H1 (cell line): ENCODE measurements at regions not wholly inside any gene's neighbourhood (a gene's known extent, or its start where the extent isn't known, plus 50 kb on each side); places are given as distances from the start of the nearest gene placed in this dataset.

ENCODE experiments used
- CTCF ChIA-PET: fragments of 300-600 bp; sonication (Branson Sonifier 250); formaldehyde crosslinking; loops from one replicate; lab custom pipeline; 2021; ENCODE audit not compliant: partially characterized antibody; lab: Charles Lee
- POLR2A ChIA-PET: fragments of 300-600 bp; sonication (Branson Sonifier 250); formaldehyde crosslinking; loops from one replicate; lab custom pipeline; 2021; ENCODE audit warnings: inconsistent platforms; ENCODE audit not compliant: partially characterized antibody; lab: Charles Lee
- DNase-seq, 2 experiments: peaks; one replicate each; pipeline versions ENCODE4 v3.0.0 to v3.0.0-alpha.2; 2010 to 2022; ENCODE audit warnings: low spot score in 2 of 2, low read depth in 1 of 2, mixed read lengths in 1 of 2
- FAIRE-seq: peaks from 2 replicates; lab custom pipeline; 2011; peaks lifted over from hg19 to GRCh38; lab: Jason Lieb, UNC
- H2AFZ ChIP-seq: 2 replicates; pipeline ENCODE4 v1.8.1; 2012; ENCODE audit warnings: low read length, inconsistent platforms
- H2AK5ac ChIP-seq: 2 replicates; pipeline ENCODE4 v1.6.1; 2013; ENCODE audit warnings: low read depth, low read length
- H2BK120ac ChIP-seq: replicated peaks from 2 replicates; pipeline ENCODE3; 2013; ENCODE audit warnings: low read depth, low read length, inconsistent platforms
- H2BK12ac ChIP-seq: 2 replicates; pipeline ENCODE4 v1.6.1; 2013; ENCODE audit warnings: low read depth, low read length
- H2BK15ac ChIP-seq: 2 replicates; pipeline ENCODE4 v1.6.1; 2013; ENCODE audit warnings: low read length
- H2BK20ac ChIP-seq: 2 replicates; pipeline ENCODE4 v1.6.1; 2013; ENCODE audit warnings: low read length
- H2BK5ac ChIP-seq: 2 replicates; pipeline ENCODE4 v1.6.1; 2013; ENCODE audit warnings: low read depth, low read length
- H3K14ac ChIP-seq: 2 replicates; pipeline ENCODE4 v1.6.1; 2013; ENCODE audit warnings: inconsistent platforms; ENCODE audit not compliant: insufficient read length
- H3K18ac ChIP-seq: 2 replicates; pipeline ENCODE4 v1.6.1; 2013; ENCODE audit warnings: low read length; ENCODE audit errors: extremely low read depth
- H3K23ac ChIP-seq: 2 replicates; pipeline ENCODE4 v1.6.1; 2013; ENCODE audit warnings: inconsistent platforms; ENCODE audit not compliant: insufficient read length
- H3K23me2 ChIP-seq: 2 replicates; pipeline ENCODE4 v1.6.1; 2013; ENCODE audit warnings: low read depth, low read length
- H3K27ac ChIP-seq: 2 replicates; pipeline ENCODE4 v1.6.1; 2011; ENCODE audit warnings: low read depth, low read length, inconsistent platforms
- H3K27me3 ChIP-seq, 4 experiments: replicated peaks in 1 of 4; 1 replicate in 1 of 4; 2 replicates in 3 of 4; pipeline versions ENCODE4 v1.6.1 to v1.8.1; 2011 to 2013; ENCODE audit warnings: low read length in 3 of 4, mild to moderate bottlenecking in 3 of 4, inconsistent platforms in 2 of 4, mixed read lengths in 2 of 4, moderate library complexity in 1 of 4; ENCODE audit not compliant: control insufficient read depth in 3 of 4, insufficient read depth in 3 of 4; ENCODE audit errors: extremely low read depth in 1 of 4
- H3K36me3 ChIP-seq, 4 experiments: 2 replicates each; pipeline versions ENCODE4 v1.6.1 to v1.8.1; 2011 to 2013; ENCODE audit warnings: mild to moderate bottlenecking in 4 of 4, low read length in 3 of 4, moderate library complexity in 2 of 4, control low read depth in 1 of 4, inconsistent platforms in 1 of 4; ENCODE audit not compliant: insufficient read depth in 4 of 4, control insufficient read depth in 2 of 4
- H3K4ac ChIP-seq: replicated peaks from 2 replicates; pipeline ENCODE3; 2013; ENCODE audit warnings: low read length, low read depth, mixed read lengths, inconsistent platforms; ENCODE audit not compliant: insufficient read length
- H3K4me1 ChIP-seq, 4 experiments: replicated peaks in 1 of 4; 1 replicate in 1 of 4; 2 replicates in 3 of 4; pipeline versions ENCODE4 v1.6.1 to v1.8.1; 2011 to 2013; ENCODE audit warnings: low read length in 3 of 4, inconsistent platforms in 2 of 4, mixed read lengths in 1 of 4; ENCODE audit not compliant: insufficient read depth in 4 of 4, control insufficient read depth in 3 of 4
- H3K4me2 ChIP-seq, 2 experiments: 2 replicates each; pipeline versions ENCODE4 v1.6.1 to v1.8.1; 2011 to 2013; ENCODE audit warnings: low read depth in 2 of 2, low read length in 2 of 2, control low read depth in 1 of 2, inconsistent platforms in 1 of 2, mild to moderate bottlenecking in 1 of 2; ENCODE audit not compliant: insufficient read depth in 1 of 2
- H3K4me3 ChIP-seq, 4 experiments: fragments of 200-600, 300-600 bp in 1 of 4; sonication (generic), shearing (Covaris generic), sonication (Bioruptor Twin) in 1 of 4; 2 replicates each; pipeline versions ENCODE4 v1.5.1 to v1.8.1; 2011 to 2016; ENCODE audit warnings: low read length in 4 of 4, low read depth in 3 of 4, control low read depth in 2 of 4, inconsistent platforms in 2 of 4, mild to moderate bottlenecking in 2 of 4, mixed read lengths in 1 of 4, moderate library complexity in 1 of 4; ENCODE audit not compliant: insufficient read depth in 2 of 4; ENCODE audit errors: extremely low read depth in 1 of 4
- H3K56ac ChIP-seq: replicated peaks from 2 replicates; pipeline ENCODE3; 2013; ENCODE audit warnings: low read depth, mild to moderate bottlenecking, mixed read lengths, low read length, inconsistent platforms; ENCODE audit not compliant: insufficient read length
- H3K79me1 ChIP-seq: 2 replicates; pipeline ENCODE4 v1.6.1; 2013; ENCODE audit warnings: low read depth, low read length, control low read depth
- H3K79me2 ChIP-seq, 2 experiments: 2 replicates each; pipeline versions ENCODE4 v1.6.1 to v1.8.1; 2012 to 2013; ENCODE audit warnings: low read length in 2 of 2, mild to moderate bottlenecking in 2 of 2, inconsistent platforms in 1 of 2; ENCODE audit not compliant: insufficient read depth in 2 of 2, control insufficient read depth in 1 of 2
- H3K9ac ChIP-seq, 4 experiments: replicated peaks in 1 of 4; 1 replicate in 1 of 4; 2 replicates in 3 of 4; pipeline versions ENCODE4 v1.6.1 to v1.8.1; 2011 to 2013; ENCODE audit warnings: low read depth in 3 of 4, low read length in 3 of 4, control low read depth in 2 of 4, mild to moderate bottlenecking in 2 of 4, moderate library complexity in 2 of 4, inconsistent platforms in 1 of 4; ENCODE audit errors: extremely low read depth in 1 of 4
- H3K9me3 ChIP-seq, 2 experiments: 2 replicates each; pipeline versions ENCODE4 v1.6.1 to v1.8.1; 2012 to 2013; ENCODE audit warnings: mild to moderate bottlenecking in 2 of 2, moderate library complexity in 2 of 2, control low read depth in 1 of 2, inconsistent platforms in 1 of 2, low read depth in 1 of 2, low read length in 1 of 2, mixed read lengths in 1 of 2; ENCODE audit not compliant: insufficient read depth in 2 of 2
- H4K20me1 ChIP-seq, 2 experiments: replicated peaks in 1 of 2; 2 replicates each; pipeline versions ENCODE3 to v1.8.1; 2011 to 2013; ENCODE audit warnings: inconsistent platforms in 2 of 2, low read length in 2 of 2, mild to moderate bottlenecking in 1 of 2; ENCODE audit not compliant: insufficient read depth in 2 of 2, control insufficient read depth in 1 of 2
- H4K5ac ChIP-seq: 2 replicates; pipeline ENCODE4 v1.6.1; 2013; ENCODE audit warnings: low read length, low read depth, mixed read lengths, inconsistent platforms; ENCODE audit not compliant: insufficient read length
- H4K8ac ChIP-seq: 2 replicates; pipeline ENCODE4 v1.8.0; 2013; ENCODE audit warnings: mild to moderate bottlenecking, moderate library complexity, low read length, inconsistent platforms; ENCODE audit not compliant: insufficient read depth; ENCODE audit errors: extremely low read depth
- H4K91ac ChIP-seq: replicated peaks from 2 replicates; pipeline ENCODE3; 2013; ENCODE audit warnings: low read length, mixed read lengths, inconsistent platforms; ENCODE audit not compliant: insufficient read length
- BACH1 ChIP-seq: IDR thresholded peaks from 2 replicates; pipeline ENCODE4 v1.6.1; 2012; ENCODE audit warnings: low read length, improper control_type of control experiment
- CBX5 ChIP-seq: fragments of 300-800, 300-1000 bp; sonication (generic); IDR thresholded peaks from 2 replicates; pipeline ENCODE4 v1.7.1; 2016; ENCODE audit warnings: antibody characterized with exemption, low read length, low read depth
- EP300 ChIP-seq, 2 experiments: IDR thresholded peaks; 1 replicate in 1 of 2; 2 replicates in 1 of 2; pipeline ENCODE4 v1.6.1; 2011 to 2012; ENCODE audit warnings: low read depth in 2 of 2, low read length in 2 of 2, mild to moderate bottlenecking in 2 of 2, borderline replicate concordance in 1 of 2, inconsistent platforms in 1 of 2, moderate library complexity in 1 of 2
- JUN ChIP-seq: IDR thresholded peaks from 2 replicates; pipeline ENCODE4 v1.6.1; 2011; ENCODE audit warnings: low read depth, mild to moderate bottlenecking, improper control_type of control experiment, low read length
- KDM1A ChIP-seq: fragments of 200-600, 300-600 bp; sonication (generic); IDR thresholded peaks from 2 replicates; pipeline ENCODE4 v1.7.1; 2016; ENCODE audit warnings: mild to moderate bottlenecking, low read length, borderline replicate concordance
- KDM5A ChIP-seq: fragments of 200-600 bp; IDR thresholded peaks from 2 replicates; pipeline ENCODE4 v1.7.1; 2012; ENCODE audit warnings: mild to moderate bottlenecking, low read length, inconsistent platforms, mixed read lengths
- MAFK ChIP-seq: IDR thresholded peaks from 2 replicates; pipeline ENCODE4 v1.6.1; 2012; ENCODE audit warnings: low read depth, mild to moderate bottlenecking, improper control_type of control experiment, low read length
- PHF8 ChIP-seq: fragments of 200-600 bp; sonication (generic); conservative IDR thresholded peaks from 2 replicates; pipeline ENCODE4 v1.7.1; 2012; ENCODE audit warnings: low read depth, mild to moderate bottlenecking, inconsistent platforms, low read length, moderate library complexity
- SRF ChIP-seq: IDR thresholded peaks from 2 replicates; pipeline ENCODE4 v1.6.1; 2011; ENCODE audit warnings: mild to moderate bottlenecking, low read depth, low read length, moderate library complexity
- USF2 ChIP-seq: IDR thresholded peaks from 2 replicates; pipeline ENCODE4 v1.6.1; 2011; ENCODE audit warnings: low read length, improper control_type of control experiment
- WGBS, 2 experiments: shearing (Covaris generic) in 1 of 2; methylation state at CpG; one replicate each; pipeline versions ENCODE4 v1.1.6 to v1.1.7; 2013 to 2015; ENCODE audit warnings: low lambda C conversion rate in 2 of 2, mixed read lengths in 2 of 2, inconsistent platforms in 1 of 2, low coverage in 1 of 2, missing lambda C conversion rate in 1 of 2; ENCODE audit not compliant: insufficient replicate concordance in 2 of 2, insufficient coverage in 1 of 2, insufficient read length in 1 of 2; ENCODE audit errors: extremely low coverage in 1 of 2, missing lambda C conversion rate in 1 of 2; 5-methylcytosine and 5-hydroxymethylcytosine counted together
- TF ChIP-seq, protein P1 (sequence below), 3 experiments: IDR thresholded peaks; 1 replicate in 2 of 3; 2 replicates in 1 of 3; pipeline versions ENCODE4 v1.5.1 to v1.6.1; 2011; ENCODE audit warnings: low read length in 3 of 3, mild to moderate bottlenecking in 3 of 3, inconsistent platforms in 2 of 3, low read depth in 1 of 3, moderate library complexity in 1 of 3; ENCODE audit not compliant: insufficient read depth in 1 of 3; ENCODE audit errors: control extremely low read depth in 1 of 3

GRCh38 chr5:167777746-167778145, 513.7 kb upstream of the WWC1 start:
- Histone ChIP-seq H4K8ac (no peak overlapping the region), H3K18ac (no peak overlapping the region), H2BK12ac (no peak overlapping the region), H2AK5ac (no peak overlapping the region), H3K56ac (no peak overlapping the region), H2BK5ac (no peak overlapping the region), H3K23me2 (no peaks in the 10 kb centered on the region), H3K9me3 (no peaks in the 10 kb centered on the region), H3K36me3 (no peaks in the 10 kb centered on the region), H3K79me2 (no peaks in the 10 kb centered on the region), H3K27me3 (no peaks in the 10 kb centered on the region), H3K4me3 (no peak overlapping the region), H4K20me1 (no peaks in the 10 kb centered on the region), H2AFZ (no peak overlapping the region), H3K4me1 (no peaks in the 10 kb centered on the region), H3K79me1 (no peaks in the 10 kb centered on the region), H2BK20ac (no peak overlapping the region), H3K9ac (no peak overlapping the region), H2BK15ac (no peak overlapping the region), H2BK120ac (no peak overlapping the region), H3K14ac (no peak overlapping the region), H3K27ac (no peak overlapping the region), H3K4ac (no peak overlapping the region), H4K5ac (no peak overlapping the region), H3K4me2 (no peak overlapping the region), H3K23ac (no peak overlapping the region), H4K91ac (no peak overlapping the region)
- DNase-seq (no peak), FAIRE-seq (no peak)
- ChIA-PET CTCF (interaction anchor here (1.4 kb wide), 1 partner anchor 9 kb away, joined by 5 read pairs; no protein-coding TSS in a partner anchor), POLR2A (no interaction called here)
- WGBS, 2 experiments: 83% methylated on average over 1 of the region's 1 CpG; no CpG with 5 or more reads in 1 of the 2 experiments
- TF ChIP-seq, protein P1, sequence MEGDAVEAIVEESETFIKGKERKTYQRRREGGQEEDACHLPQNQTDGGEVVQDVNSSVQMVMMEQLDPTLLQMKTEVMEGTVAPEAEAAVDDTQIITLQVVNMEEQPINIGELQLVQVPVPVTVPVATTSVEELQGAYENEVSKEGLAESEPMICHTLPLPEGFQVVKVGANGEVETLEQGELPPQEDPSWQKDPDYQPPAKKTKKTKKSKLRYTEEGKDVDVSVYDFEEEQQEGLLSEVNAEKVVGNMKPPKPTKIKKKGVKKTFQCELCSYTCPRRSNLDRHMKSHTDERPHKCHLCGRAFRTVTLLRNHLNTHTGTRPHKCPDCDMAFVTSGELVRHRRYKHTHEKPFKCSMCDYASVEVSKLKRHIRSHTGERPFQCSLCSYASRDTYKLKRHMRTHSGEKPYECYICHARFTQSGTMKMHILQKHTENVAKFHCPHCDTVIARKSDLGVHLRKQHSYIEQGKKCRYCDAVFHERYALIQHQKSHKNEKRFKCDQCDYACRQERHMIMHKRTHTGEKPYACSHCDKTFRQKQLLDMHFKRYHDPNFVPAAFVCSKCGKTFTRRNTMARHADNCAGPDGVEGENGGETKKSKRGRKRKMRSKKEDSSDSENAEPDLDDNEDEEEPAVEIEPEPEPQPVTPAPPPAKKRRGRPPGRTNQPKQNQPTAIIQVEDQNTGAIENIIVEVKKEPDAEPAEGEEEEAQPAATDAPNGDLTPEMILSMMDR (IDR thresholded peaks at IDR 0.05; ENCODE audit: control extremely low read depth in 1 of 3, insufficient read depth in 1 of 3, low read depth in 1 of 3, low read length in 3 of 3): no peak
- TF ChIP-seq EP300 (IDR thresholded peaks at IDR 0.05; ENCODE audit: borderline replicate concordance in 1 of 2, low read depth in 2 of 2, low read length in 2 of 2): no peak
- no peak for TF ChIP-seq JUN
- no peak for TF ChIP-seq USF2
- TF ChIP-seq SRF: no peak
- no peak for TF ChIP-seq PHF8
- TF ChIP-seq KDM1A: no peak
- TF ChIP-seq BACH1: no peak
- no peak for TF ChIP-seq KDM5A
- no peak for TF ChIP-seq MAFK
- TF ChIP-seq CBX5: no peak
